HG02798 (cell line): ENCODE measurements at regions not wholly inside any gene's neighbourhood (a gene's known extent, or its start where the extent isn't known, plus 50 kb on each side); places are given as distances from the start of the nearest gene placed in this dataset.
"Not testable (repeated sequence)": the region's sequence is repeated elsewhere in the genome, so short reads cannot be mapped to it uniquely, and the experiment has no call there.

Experiments
- ATAC-seq: cut with Tn5 transposase; IDR thresholded peaks from one replicate; pipeline ENCODE4 v1.9.1; 2021; ENCODE audit warnings: mild to moderate bottlenecking; ENCODE audit not compliant: unreplicated experiment, poor library complexity

DNA sequence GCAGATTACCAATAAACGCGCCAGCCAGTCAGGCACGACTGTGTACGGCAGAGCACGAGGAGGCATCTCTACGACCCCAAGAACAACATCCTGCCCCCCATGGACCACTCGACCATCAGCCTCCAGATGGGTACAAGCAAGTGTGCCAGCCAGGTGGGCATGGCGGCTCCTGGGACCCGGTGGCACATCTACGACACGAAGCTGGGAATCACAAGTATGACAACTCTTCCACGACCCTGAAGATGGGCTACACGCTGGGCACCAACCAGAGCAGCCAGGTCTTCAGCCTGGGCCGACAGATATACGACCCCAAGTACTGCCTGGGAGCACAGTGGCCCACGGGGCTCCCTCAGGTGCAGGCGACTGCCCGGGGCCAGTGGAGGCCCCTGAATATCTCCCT lies 217.6 kb downstream of the POTED start:
- no peak for ATAC-seq

DNA sequence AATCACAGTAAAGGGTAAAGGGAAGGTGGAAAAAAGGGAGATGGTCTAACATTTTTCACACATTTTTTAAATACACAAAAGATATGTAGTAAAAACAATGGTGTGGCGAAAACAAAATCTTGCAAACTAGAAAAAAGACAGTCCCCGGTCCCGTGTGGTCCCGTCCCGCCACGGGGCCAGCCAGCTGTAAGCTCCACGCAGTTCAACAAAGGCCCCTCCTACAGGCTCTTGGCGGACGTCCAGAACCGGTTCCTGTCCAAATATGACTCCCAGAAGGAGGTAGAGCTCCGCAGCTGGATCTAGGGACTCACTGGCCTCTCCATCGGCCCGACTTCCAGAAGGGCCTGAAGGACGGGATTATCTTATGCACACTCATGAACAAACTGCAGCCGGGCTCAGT lies 216.9 kb downstream of the POTED start:
- ATAC-seq = not testable (repeated sequence)

DNA sequence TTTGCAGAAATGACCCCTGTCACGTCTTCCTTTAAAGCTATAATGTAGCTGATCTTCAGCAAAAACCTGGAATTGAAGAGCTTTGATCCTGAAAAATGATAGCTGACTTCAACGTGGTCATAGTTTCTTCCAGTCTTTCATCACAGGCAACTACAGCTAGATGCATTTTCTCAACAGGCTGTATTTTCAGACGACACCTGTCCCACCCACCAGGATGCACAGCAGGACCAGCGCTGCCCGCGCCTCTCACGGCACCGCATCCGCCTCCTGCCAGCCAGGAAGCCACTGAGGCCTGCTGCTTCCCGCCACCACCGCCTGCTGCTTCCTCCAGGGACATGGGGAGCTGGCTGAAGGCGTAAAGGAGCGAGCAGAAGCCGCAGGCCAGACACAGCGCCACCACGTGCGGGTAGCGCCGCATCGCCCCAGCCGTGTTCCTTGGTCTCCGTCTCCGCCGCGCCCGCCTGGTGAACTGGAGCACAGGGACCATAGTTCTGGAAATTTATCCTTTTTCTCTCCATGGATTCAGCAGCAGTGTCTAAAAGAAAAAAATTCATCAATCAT lies 215.7 kb downstream of the POTED start:
- ATAC-seq = not testable (repeated sequence)

DNA sequence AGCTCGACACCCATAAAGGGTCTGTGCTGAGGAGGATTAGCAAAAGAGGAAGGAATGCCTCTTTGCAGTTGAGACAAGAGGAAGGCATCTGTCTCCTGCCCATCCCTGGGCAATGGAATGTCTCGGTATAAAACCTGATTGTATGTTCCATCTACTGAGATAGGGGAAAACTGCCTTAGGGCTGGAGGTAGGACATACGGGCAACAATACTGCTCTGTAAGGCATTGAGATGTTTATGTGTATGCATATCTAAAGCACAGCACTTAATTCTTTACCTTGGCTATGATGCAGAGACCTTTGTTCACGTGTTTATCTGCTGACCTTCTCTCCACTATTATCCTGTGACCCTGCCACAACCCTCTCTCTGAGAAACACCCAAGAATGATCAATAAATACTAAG lies 210.7 kb downstream of the POTED start:
- not testable (repeated sequence) for ATAC-seq

DNA sequence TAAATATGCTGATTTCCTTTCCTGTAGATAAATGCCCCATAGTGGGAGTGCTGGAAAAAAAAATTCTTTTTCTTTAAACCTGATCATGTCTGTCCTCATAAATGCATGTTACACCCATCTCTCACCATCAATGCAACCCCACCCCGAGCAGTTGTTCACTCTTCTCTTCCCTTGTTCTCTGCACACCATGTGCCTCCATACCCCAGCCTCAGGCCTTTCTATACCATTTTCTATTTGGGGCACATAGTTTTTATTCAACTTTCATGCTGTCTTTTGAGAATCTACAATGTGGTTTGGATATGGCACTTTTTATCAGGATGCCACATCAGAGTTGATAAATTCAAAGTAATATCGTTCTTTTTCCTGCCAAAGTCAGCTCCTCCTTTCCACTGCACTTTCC lies 202.6 kb downstream of the POTED start:
- not testable (repeated sequence) for ATAC-seq

DNA sequence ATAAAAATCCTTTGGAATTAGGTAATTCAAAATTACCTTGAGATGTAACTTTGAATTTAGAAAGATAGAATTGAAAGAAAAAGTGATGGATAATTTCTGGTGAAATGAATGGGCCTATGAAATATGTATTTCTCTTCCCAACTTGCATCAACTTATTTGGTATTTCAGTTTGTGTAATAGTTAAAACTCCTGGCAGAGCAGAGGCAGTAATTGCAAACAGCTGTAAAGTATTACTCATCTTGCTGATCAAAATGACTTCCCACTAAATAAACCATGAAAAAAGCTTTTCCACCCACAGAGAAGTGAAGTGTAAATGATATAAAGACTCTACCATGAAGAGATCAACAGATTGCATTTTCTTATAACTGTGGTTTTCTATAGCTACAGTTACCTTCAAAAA lies 201.0 kb downstream of the POTED start:
- not testable (repeated sequence) for ATAC-seq

DNA sequence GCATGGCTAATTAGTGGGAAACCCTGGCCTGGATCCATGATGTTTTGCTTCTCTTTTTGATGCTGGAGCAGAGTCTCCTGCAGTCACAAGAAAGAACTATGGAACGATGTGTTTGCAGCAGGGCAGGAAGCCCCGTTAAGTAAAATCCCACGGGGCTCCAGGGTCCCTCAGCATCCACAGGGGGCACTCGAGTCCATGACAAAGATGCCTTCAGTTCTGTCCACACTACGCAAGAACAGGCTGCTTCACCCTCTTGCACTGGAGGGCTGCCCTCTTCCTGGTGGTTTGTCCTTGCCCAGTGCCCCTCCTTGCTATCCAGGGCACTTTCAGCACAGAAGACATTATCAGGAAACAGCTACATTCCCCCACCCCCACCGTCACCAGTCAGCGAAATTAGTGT lies 196.9 kb downstream of the POTED start:
- not testable (repeated sequence) for ATAC-seq

DNA sequence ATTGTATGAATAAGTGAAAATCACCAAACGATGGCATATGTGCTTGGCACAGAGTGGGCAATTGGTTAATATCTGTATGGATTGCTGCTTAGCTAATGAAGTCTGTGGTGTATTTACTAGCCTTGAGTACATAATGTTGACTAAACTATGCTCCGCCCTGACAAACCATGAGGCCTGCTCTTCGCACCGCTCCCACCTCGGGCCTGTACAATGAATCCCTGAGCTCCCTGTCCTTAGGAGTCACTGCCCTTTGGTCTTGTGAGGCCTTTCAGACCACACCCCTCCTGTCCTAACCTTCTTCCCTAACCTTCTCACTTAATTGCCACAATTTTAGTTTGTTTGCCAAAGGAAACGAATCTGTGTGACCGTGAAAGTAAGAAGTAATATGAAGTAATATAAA lies 193.2 kb downstream of the POTED start:
- ATAC-seq = not testable (repeated sequence)
